CD4-positive, alpha-beta memory T cell (primary cell): ENCODE measurements at regions not wholly inside any gene's neighbourhood (a gene's known extent, or its start where the extent isn't known, plus 50 kb on each side); places are given as distances from the start of the nearest gene placed in this dataset.

Experiments
- CTCF ChIA-PET: fragments of 350-600 bp; sonication (Branson Sonifier 250); formaldehyde crosslinking; loops from one replicate; lab custom pipeline; 2021; ENCODE audit warnings: inconsistent platforms; ENCODE audit not compliant: partially characterized antibody; lab: Charles Lee
- POLR2A ChIA-PET: fragments of 350-600 bp; sonication (Branson Sonifier 250); formaldehyde crosslinking; loops from one replicate; lab custom pipeline; 2021; ENCODE audit not compliant: partially characterized antibody; lab: Charles Lee
- DNase-seq, 5 donors: peaks; one replicate each; pipeline versions ENCODE4 v3.0.0 to v3.0.0-alpha.2; 2020 to 2022; ENCODE audit warnings: mixed read lengths in 1 of 5
- H3K27ac ChIP-seq: one replicate; pipeline ENCODE4 v1.7.0; 2013; ENCODE audit warnings: low read depth, low read length
- H3K27me3 ChIP-seq: 2 replicates; pipeline ENCODE4 v1.7.0; 2013; ENCODE audit warnings: mild to moderate bottlenecking, low read length, moderate library complexity; ENCODE audit not compliant: insufficient read depth
- H3K36me3 ChIP-seq: 2 replicates; pipeline ENCODE4 v1.7.0; 2013; ENCODE audit warnings: mild to moderate bottlenecking, low read length, moderate library complexity; ENCODE audit not compliant: insufficient read depth
- H3K4me1 ChIP-seq: 2 replicates; pipeline ENCODE4 v1.7.0; 2013; ENCODE audit warnings: mild to moderate bottlenecking, low read length, moderate library complexity; ENCODE audit not compliant: insufficient read depth
- H3K4me3 ChIP-seq, 2 donors: one replicate each; pipeline ENCODE4 v1.7.0; 2013; ENCODE audit warnings: low read length in 2 of 2, mild to moderate bottlenecking in 1 of 2
- H3K9me3 ChIP-seq, 2 donors: one replicate each; pipeline ENCODE4 v1.7.0; 2013; ENCODE audit warnings: low read length in 2 of 2, control low read depth in 1 of 2; ENCODE audit not compliant: control insufficient read depth in 1 of 2
- H3K27ac Mint-ChIP-seq, 7 donors: one replicate each; pipeline ENCODE4 v1.8.0; 2020 to 2021; ENCODE audit warnings: mixed read lengths in 7 of 7, mild to moderate bottlenecking in 6 of 7, inconsistent platforms in 3 of 7, moderate library complexity in 3 of 7
- H3K27me3 Mint-ChIP-seq, 2 donors: one replicate each; pipeline ENCODE4 v1.8.0; 2020 to 2021; ENCODE audit warnings: mixed read lengths in 2 of 2
- H3K36me3 Mint-ChIP-seq, 2 donors: one replicate each; pipeline ENCODE4 v1.8.0; 2020 to 2021; ENCODE audit warnings: mixed read lengths in 2 of 2, inconsistent platforms in 1 of 2, mild to moderate bottlenecking in 1 of 2
- H3K4me1 Mint-ChIP-seq, 4 donors: one replicate each; pipeline ENCODE4 v1.8.0; 2020 to 2021; ENCODE audit warnings: mixed read lengths in 4 of 4, mild to moderate bottlenecking in 1 of 4
- H3K4me3 Mint-ChIP-seq, 8 donors: one replicate each; pipeline ENCODE4 v1.8.0; 2020 to 2021; ENCODE audit warnings: mixed read lengths in 8 of 8, mild to moderate bottlenecking in 7 of 8, moderate library complexity in 6 of 8, inconsistent platforms in 3 of 8
- H3K9me3 Mint-ChIP-seq, 8 donors: one replicate each; pipeline ENCODE4 v1.8.0; 2020 to 2021; ENCODE audit warnings: mixed read lengths in 8 of 8, mild to moderate bottlenecking in 5 of 8, inconsistent platforms in 3 of 8, moderate library complexity in 1 of 8
- intact Hi-C: fragments of 100-400 bp; cut with micrococcal nuclease; formaldehyde crosslinking; loops from one replicate; pipeline ENCODE4 v1.15.1; 2023

DNA sequence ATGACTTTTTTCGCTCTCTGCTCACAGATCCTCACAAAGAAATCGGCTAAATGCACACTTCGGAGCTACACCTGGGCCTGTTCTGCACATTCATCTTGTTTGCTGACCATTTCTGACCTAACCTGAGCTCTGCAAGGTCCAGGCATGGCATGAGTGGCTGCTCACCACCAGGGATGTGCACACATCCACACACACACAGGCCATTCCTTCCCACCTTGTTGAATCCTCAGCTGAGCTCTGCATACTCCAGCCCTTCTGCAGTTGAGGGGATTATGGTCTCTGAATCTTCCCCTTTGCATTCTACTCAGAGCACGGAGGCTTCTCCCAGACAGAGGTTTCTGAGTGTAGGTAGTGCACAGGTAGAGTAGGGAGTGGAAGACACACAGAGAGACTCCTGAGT lies 411.9 kb upstream of the B3GAT1 start:
- Histone ChIP-seq H3K27ac (no peak overlapping the region), H3K9me3 (no peaks in the 10 kb centered on the region), H3K4me3 (no peak overlapping the region), H3K4me1 (no peaks in the 10 kb centered on the region), H3K27me3 (no peaks in the 10 kb centered on the region), H3K36me3 (no peaks in the 10 kb centered on the region)
- Mint-ChIP-seq H3K27ac (no peak overlapping the region), H3K4me3 (no peak overlapping the region), H3K36me3 (no peaks in the 10 kb centered on the region), H3K27me3 (peaks cover 11 to 15% of the 10 kb centered on the region in 2 donors), H3K4me1 (no peaks in the 10 kb centered on the region), H3K9me3 (no peaks in the 10 kb centered on the region)
- CTCF ChIA-PET: no interaction called here
- DNase-seq: no peak
- POLR2A ChIA-PET: no interaction called here
- intact Hi-C loops: no loop called here

DNA sequence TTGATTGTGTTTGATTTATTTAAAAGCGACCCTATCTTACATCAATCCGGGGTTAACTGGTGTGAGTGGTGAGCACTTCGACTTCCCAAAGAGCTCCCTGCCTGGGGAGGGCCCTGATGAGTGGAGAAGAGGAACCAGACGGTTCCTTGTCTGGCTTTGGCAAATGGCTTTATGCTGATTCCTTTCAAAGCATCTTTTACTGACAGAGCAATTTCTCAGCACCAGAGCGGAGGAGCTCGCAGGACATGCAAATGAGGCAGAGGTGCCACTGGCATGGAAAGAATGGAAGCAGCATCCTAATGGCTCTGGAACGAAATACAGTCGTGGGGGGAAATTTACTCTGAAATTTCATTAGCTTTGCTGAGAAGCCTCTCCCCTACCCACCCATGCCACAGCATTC lies 410.9 kb upstream of the B3GAT1 start:
- ChIA-PET CTCF (no interaction called here), POLR2A (no interaction called here)
- Histone ChIP-seq H3K4me3 (no peak overlapping the region), H3K36me3 (no peaks in the 10 kb centered on the region), H3K9me3 (no peaks in the 10 kb centered on the region), H3K27me3 (peaks cover 7% of the 10 kb centered on the region), H3K4me1 (no peaks in the 10 kb centered on the region), H3K27ac (no peak overlapping the region)
- H3K4me1 Mint-ChIP-seq: no peaks in the 10 kb centered on the region
- no peak for DNase-seq
- intact Hi-C loops: no loop called here
- H3K4me3 Mint-ChIP-seq: no peak overlapping the region
- H3K36me3 Mint-ChIP-seq: no peaks in the 10 kb centered on the region
- H3K9me3 Mint-ChIP-seq: no peaks in the 10 kb centered on the region
- no peak overlapping the region for H3K27ac Mint-ChIP-seq
- H3K27me3 Mint-ChIP-seq: peaks cover 15 to 21% of the 10 kb centered on the region in 2 donors

DNA sequence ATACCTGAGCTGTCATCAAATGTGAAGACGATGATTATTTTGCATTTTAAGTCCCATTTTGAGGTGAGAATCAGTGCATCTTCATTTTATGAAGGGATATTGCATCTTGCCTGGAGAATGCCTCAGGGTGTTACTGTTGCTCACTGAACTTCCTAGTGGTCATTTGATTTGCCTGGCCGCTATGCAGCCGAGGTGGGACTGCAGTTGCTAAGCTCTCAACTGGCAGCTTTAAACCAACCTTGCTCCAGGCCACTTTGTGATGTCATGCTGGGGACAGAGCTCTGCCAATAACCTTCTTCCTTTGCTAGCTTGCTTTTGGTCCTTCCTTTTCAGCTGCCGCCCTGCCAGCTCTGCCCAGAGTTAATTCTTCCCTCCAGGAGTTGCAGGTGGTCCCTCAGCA lies 409.4 kb upstream of the B3GAT1 start:
- no peak overlapping the region for H3K27ac ChIP-seq
- H3K4me3 ChIP-seq: no peak overlapping the region
- Mint-ChIP-seq H3K36me3 (no peaks in the 10 kb centered on the region), H3K4me1 (no peaks in the 10 kb centered on the region), H3K4me3 (no peak overlapping the region), H3K27ac (no peak overlapping the region), H3K9me3 (no peaks in the 10 kb centered on the region), H3K27me3 (peaks cover 13 to 21% of the 10 kb centered on the region in 2 donors)
- H3K36me3 ChIP-seq: no peaks in the 10 kb centered on the region
- POLR2A ChIA-PET: no interaction called here
- H3K9me3 ChIP-seq: no peaks in the 10 kb centered on the region
- peaks cover 7% of the 10 kb centered on the region for H3K27me3 ChIP-seq
- CTCF ChIA-PET: no interaction called here
- intact Hi-C loops: no loop called here
- DNase-seq: no peak
- H3K4me1 ChIP-seq: no peaks in the 10 kb centered on the region

DNA sequence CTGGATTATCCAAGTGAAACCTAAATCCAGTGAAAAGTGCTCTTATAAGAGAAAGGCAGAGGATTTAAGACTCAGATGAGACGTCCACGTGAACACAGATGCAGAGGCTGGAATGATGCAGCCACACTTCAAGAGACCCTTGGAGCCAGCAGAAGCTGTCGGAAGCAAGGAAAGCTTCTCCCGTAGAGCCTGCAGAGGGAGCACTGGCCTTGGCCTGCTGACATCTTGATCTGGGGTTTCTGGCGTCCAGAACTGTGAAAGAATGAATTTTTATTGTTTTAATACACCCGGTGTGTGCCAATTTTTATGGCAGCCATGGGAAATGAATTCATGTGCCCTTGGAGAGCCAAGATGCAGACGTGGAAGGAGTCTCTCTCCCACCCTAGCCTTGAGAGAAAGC lies 407.0 kb upstream of the B3GAT1 start:
- peaks cover 7% of the 10 kb centered on the region for H3K27me3 ChIP-seq
- H3K9me3 Mint-ChIP-seq: no peaks in the 10 kb centered on the region
- no peak overlapping the region for H3K4me3 Mint-ChIP-seq
- no peaks in the 10 kb centered on the region for H3K4me1 ChIP-seq
- no peaks in the 10 kb centered on the region for H3K36me3 Mint-ChIP-seq
- no peaks in the 10 kb centered on the region for H3K36me3 ChIP-seq
- no peak overlapping the region for H3K27ac Mint-ChIP-seq
- H3K9me3 ChIP-seq: no peaks in the 10 kb centered on the region
- H3K4me3 ChIP-seq: no peak overlapping the region
- POLR2A ChIA-PET: no interaction called here
- peaks cover 18% of the 10 kb centered on the region in 2 donors for H3K27me3 Mint-ChIP-seq
- intact Hi-C loops: no loop called here
- CTCF ChIA-PET: no interaction called here
- H3K27ac ChIP-seq: no peak overlapping the region
- no peaks in the 10 kb centered on the region for H3K4me1 Mint-ChIP-seq
- no peak for DNase-seq

DNA sequence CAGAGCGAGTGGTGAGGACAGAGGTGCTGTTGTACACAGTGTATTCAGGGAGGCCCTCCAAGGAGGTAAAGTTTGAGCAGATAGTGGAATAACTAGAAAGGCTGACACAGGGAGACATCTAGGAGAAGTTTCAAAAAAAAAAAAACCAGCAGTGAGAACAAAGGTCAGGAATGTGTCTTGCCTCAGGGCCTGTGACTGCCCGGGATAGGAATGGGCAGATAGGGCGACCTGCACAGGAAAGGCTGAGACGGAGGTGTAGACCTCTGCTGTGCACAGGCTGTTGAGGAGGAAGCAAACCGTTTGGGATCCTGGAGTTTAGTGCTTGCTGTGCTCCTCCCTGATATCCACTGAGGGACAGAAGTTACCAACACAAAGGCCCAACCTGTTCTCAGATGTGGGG lies 406.5 kb upstream of the B3GAT1 start:
- intact Hi-C loops: no loop called here
- Histone ChIP-seq H3K27me3 (peaks cover 7% of the 10 kb centered on the region), H3K4me3 (no peak overlapping the region), H3K4me1 (no peaks in the 10 kb centered on the region), H3K9me3 (no peaks in the 10 kb centered on the region), H3K36me3 (no peaks in the 10 kb centered on the region), H3K27ac (no peak overlapping the region)
- no peaks in the 10 kb centered on the region for H3K9me3 Mint-ChIP-seq
- no peak overlapping the region for H3K4me3 Mint-ChIP-seq
- H3K27ac Mint-ChIP-seq: no peak overlapping the region
- no peak for DNase-seq
- ChIA-PET CTCF (no interaction called here), POLR2A (no interaction called here)
- peaks cover 16 to 21% of the 10 kb centered on the region in 2 donors for H3K27me3 Mint-ChIP-seq
- no peaks in the 10 kb centered on the region for H3K36me3 Mint-ChIP-seq
- H3K4me1 Mint-ChIP-seq: no peaks in the 10 kb centered on the region

DNA sequence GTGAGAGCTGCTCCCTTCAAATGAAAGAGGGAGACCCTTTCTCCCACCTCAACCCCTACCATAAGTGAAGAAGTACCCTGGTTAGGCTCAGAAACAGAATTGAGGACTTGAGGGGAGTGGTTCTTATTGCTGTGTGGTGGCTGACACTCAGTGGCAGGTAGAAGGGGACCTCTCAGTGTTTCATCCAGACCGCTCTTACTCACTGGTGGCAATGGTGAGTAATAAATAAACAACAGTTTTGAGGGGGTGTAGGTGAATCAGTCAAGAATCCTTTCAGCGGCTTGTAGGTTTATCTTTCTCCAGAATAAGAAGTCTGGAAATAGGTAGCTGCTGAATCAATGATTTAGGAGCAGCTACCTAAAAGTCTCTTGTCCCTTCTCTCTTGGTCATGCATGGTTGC lies 403.4 kb upstream of the B3GAT1 start:
- Mint-ChIP-seq H3K4me3 (no peak overlapping the region), H3K27me3 (peaks cover 12 to 26% of the 10 kb centered on the region in 2 donors), H3K36me3 (no peaks in the 10 kb centered on the region), H3K27ac (no peak overlapping the region), H3K9me3 (peaks cover 0 to 2% (median 0%) of the 10 kb centered on the region in 8 donors), H3K4me1 (no peaks in the 10 kb centered on the region)
- no peaks in the 10 kb centered on the region for H3K9me3 ChIP-seq
- H3K4me3 ChIP-seq: no peak overlapping the region
- POLR2A ChIA-PET: no interaction called here
- intact Hi-C loops: no loop called here
- CTCF ChIA-PET: no interaction called here
- peaks cover 7% of the 10 kb centered on the region for H3K27me3 ChIP-seq
- DNase-seq: no peak
- H3K36me3 ChIP-seq: no peaks in the 10 kb centered on the region
- no peaks in the 10 kb centered on the region for H3K4me1 ChIP-seq
- H3K27ac ChIP-seq: no peak overlapping the region

DNA sequence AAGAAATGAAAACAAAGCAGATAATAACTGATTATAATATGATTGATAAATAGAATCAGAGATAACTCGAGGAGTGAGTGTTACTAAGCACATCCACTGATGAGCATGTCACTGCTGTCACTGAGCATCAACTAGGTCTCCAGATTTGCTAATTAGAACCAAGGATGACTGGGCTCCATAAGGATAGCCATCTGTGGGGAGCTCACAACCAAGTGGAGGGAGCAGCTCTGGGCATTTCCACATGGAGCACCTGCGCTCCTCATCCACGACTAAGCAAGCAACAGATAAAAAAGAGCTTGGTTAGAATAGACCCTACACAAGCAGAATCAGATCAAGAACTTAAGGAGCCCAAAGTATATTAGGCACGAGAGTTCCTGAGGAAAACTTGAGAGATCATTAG lies 396.0 kb upstream of the B3GAT1 start:
- H3K36me3 Mint-ChIP-seq: no peaks in the 10 kb centered on the region
- ChIA-PET CTCF (no interaction called here), POLR2A (no interaction called here)
- no peak overlapping the region for H3K4me3 Mint-ChIP-seq
- peaks cover 0 to 2% (median 0%) of the 10 kb centered on the region in 8 donors for H3K9me3 Mint-ChIP-seq
- intact Hi-C loops: no loop called here
- no peaks in the 10 kb centered on the region for H3K4me1 Mint-ChIP-seq
- no peaks in the 10 kb centered on the region for H3K9me3 ChIP-seq
- H3K27me3 Mint-ChIP-seq: peaks cover 12 to 16% of the 10 kb centered on the region in 2 donors
- no peaks in the 10 kb centered on the region for H3K27me3 ChIP-seq
- no peaks in the 10 kb centered on the region for H3K4me1 ChIP-seq
- H3K4me3 ChIP-seq: no peak overlapping the region
- H3K27ac Mint-ChIP-seq: no peak overlapping the region
- H3K27ac ChIP-seq: no peak overlapping the region
- H3K36me3 ChIP-seq: no peaks in the 10 kb centered on the region
- no peak for DNase-seq

DNA sequence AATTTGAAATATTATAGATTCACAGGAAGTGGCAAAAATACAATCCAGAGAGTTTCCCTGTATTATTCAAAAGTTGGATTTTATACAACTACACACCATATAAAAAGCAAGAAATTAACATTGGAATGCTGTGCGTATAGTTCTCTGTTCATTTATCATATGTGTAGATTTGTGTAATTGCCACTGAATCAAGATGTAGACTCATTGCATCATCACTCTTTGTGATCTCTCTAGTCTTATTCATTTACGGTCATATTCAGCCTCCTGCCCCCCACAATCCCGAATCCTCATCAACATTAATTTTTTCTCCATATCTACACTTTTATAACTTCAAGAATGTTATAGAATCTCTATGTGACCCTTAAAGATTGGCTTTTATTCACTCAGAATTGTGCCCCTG lies 390.6 kb upstream of the B3GAT1 start:
- no peaks in the 10 kb centered on the region for H3K4me1 ChIP-seq
- Mint-ChIP-seq H3K4me1 (no peaks in the 10 kb centered on the region), H3K27ac (no peak overlapping the region), H3K9me3 (no peaks in the 10 kb centered on the region), H3K36me3 (no peaks in the 10 kb centered on the region), H3K4me3 (no peak overlapping the region), H3K27me3 (peaks cover 10 to 25% of the 10 kb centered on the region in 2 donors)
- H3K4me3 ChIP-seq: no peak overlapping the region
- no peaks in the 10 kb centered on the region for H3K36me3 ChIP-seq
- H3K27ac ChIP-seq: no peak overlapping the region
- POLR2A ChIA-PET: no interaction called here
- H3K9me3 ChIP-seq: no peaks in the 10 kb centered on the region
- CTCF ChIA-PET: no interaction called here
- peaks cover 4% of the 10 kb centered on the region for H3K27me3 ChIP-seq
- intact Hi-C loops: no loop called here
- no peak for DNase-seq
